ENCODE measurements at regions not wholly inside any gene's neighbourhood (a gene's known extent, or its start where the extent isn't known, plus 50 kb on each side); places are given as distances from the start of the nearest gene placed in this dataset.
"Not testable (repeated sequence)": the region's sequence is repeated elsewhere in the genome, so short reads cannot be mapped to it uniquely, and the experiment has no call there.

DNA sequence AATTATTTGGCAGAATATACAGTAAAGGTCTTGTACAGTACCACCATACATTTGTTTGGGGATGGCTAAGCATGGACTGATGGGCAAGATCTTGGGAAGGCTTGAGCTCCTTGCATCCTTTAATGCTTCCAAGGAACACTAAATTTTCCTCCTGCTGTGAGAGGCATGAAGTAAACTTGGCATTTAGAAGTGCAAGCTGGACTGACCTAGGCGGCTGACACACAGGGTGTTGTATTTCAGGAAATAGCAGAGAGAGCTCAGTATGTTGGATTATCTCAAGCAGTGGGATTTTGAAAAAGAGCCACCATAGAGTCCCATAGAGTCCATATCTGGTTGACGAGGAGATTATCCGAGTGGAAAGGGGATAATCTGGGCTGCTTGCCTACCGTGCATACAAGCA, 2137.1 kb downstream of the TP53TG3F start:
- Histone ChIP-seq H3K9me3 (ENCODE audit: insufficient read depth, low read length) (peaks cover 3% of the 10 kb centered on the region; the same call in 1 of the 2 replicates), H3K9ac (ENCODE audit: insufficient read length, low read depth) (no peak overlapping the region)
- TF ChIP-seq YY1 (IDR thresholded peaks at IDR 0.05; ENCODE audit: insufficient read depth, insufficient read length), result no peak
- TF ChIP-seq SUZ12 (IDR thresholded peaks at IDR 0.05; ENCODE audit: extremely low read depth, insufficient read depth, insufficient read length), result no peak
- no peak for TF ChIP-seq ZNF274 (IDR thresholded peaks at IDR 0.05; ENCODE audit: low read depth, low read length)

GRCh38 chr16:35598696-35599332, 2139.4 kb downstream of the TP53TG3F start:
- H3K9me3 ChIP-seq (ENCODE audit: insufficient read depth, low read length), result no peaks in the 10 kb centered on the region
- no peak overlapping the region for H3K9ac ChIP-seq (ENCODE audit: insufficient read length, low read depth)
- no peaks in the 10 kb centered on the region for H3K36me3 ChIP-seq (ENCODE audit: insufficient read depth, insufficient read length, low read length)
- no peaks in the 10 kb centered on the region for H3K27me3 ChIP-seq (ENCODE audit: insufficient read depth, insufficient read length)
- TF ChIP-seq SUZ12 (IDR thresholded peaks at IDR 0.05; ENCODE audit: extremely low read depth, insufficient read depth, insufficient read length), result no peak
- TF ChIP-seq ZNF274 (IDR thresholded peaks at IDR 0.05; ENCODE audit: low read depth, low read length), result no peak
- TF ChIP-seq YY1 (IDR thresholded peaks at IDR 0.05; ENCODE audit: insufficient read depth, insufficient read length), result no peak
- DNase-seq (ENCODE audit: low read depth, low spot score), result peak; percentile 5
- no peaks in the 10 kb centered on the region for H3K4me1 ChIP-seq (ENCODE audit: insufficient read depth, insufficient read length)
- peak overlapping the region; percentile 35 for H3K4me3 ChIP-seq (ENCODE audit: insufficient read length, low read depth)

More for the DNA sequence above, 2137.1 kb downstream of the TP53TG3F start:
- no peaks in the 10 kb centered on the region for H3K4me1 ChIP-seq (ENCODE audit: insufficient read depth, insufficient read length)
- no peaks in the 10 kb centered on the region for H3K27me3 ChIP-seq (ENCODE audit: insufficient read depth, insufficient read length)
- H3K36me3 ChIP-seq (ENCODE audit: insufficient read depth, insufficient read length, low read length), result no peaks in the 10 kb centered on the region
- no peak for DNase-seq (ENCODE audit: low read depth, low spot score)
- H3K4me3 ChIP-seq (ENCODE audit: insufficient read length, low read depth), result no peak overlapping the region

- no peaks in the 10 kb centered on the region for H3K4me1 ChIP-seq (ENCODE audit: insufficient read depth, insufficient read length)
- no peak overlapping the region for H3K4me3 ChIP-seq (ENCODE audit: insufficient read length, low read depth)
- H3K27me3 ChIP-seq (ENCODE audit: insufficient read depth, insufficient read length), result no peaks in the 10 kb centered on the region
- no peak for TF ChIP-seq YY1 (IDR thresholded peaks at IDR 0.05; ENCODE audit: insufficient read depth, insufficient read length)
- TF ChIP-seq SUZ12 (IDR thresholded peaks at IDR 0.05; ENCODE audit: extremely low read depth, insufficient read depth, insufficient read length), result no peak
- no peak for TF ChIP-seq ZNF274 (IDR thresholded peaks at IDR 0.05; ENCODE audit: low read depth, low read length)
- H3K36me3 ChIP-seq (ENCODE audit: insufficient read depth, insufficient read length, low read length), result no peaks in the 10 kb centered on the region
- no peak overlapping the region for H3K9ac ChIP-seq (ENCODE audit: insufficient read length, low read depth)
- DNase-seq (ENCODE audit: low read depth, low spot score), result no peak
- no peaks in the 10 kb centered on the region for H3K9me3 ChIP-seq (ENCODE audit: insufficient read depth, low read length)
Measured at GRCh38 chr16:35599429-35600160, 2140.2 kb downstream of the TP53TG3F start.

DNA sequence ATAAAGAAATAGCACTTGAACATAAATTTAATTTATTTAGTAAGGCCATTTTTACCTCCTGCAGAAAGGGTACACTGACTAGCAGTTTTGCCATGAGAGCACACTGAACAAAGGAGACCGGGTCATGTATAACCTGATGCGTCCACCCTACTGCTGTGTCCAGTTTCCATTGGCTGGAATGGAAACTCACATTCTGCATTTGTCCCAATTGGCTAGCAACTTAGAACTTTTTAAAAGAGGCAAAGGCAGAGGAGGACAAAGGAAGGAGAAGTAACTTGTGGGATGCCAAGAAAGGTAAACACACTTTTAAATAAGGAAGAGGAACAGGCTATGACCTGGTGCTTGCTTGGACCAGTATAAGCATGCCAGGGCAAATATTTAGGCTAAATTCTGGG, 2140.7 kb downstream of the TP53TG3F start:
- DNase-seq (ENCODE audit: low read depth, low spot score); H3K9me3 ChIP-seq (ENCODE audit: insufficient read depth, low read length); H3K27me3 ChIP-seq (ENCODE audit: insufficient read depth, insufficient read length); H3K4me3 ChIP-seq (ENCODE audit: insufficient read length, low read depth); H3K9ac ChIP-seq (ENCODE audit: insufficient read length, low read depth); H3K36me3 ChIP-seq (ENCODE audit: insufficient read depth, insufficient read length, low read length); H3K4me1 ChIP-seq (ENCODE audit: insufficient read depth, insufficient read length): not testable (repeated sequence)

- Histone ChIP-seq H3K4me3 (ENCODE audit: insufficient read length, low read depth) (no peak overlapping the region), H3K9me3 (ENCODE audit: insufficient read depth, low read length) (no peaks in the 10 kb centered on the region), H3K9ac (ENCODE audit: insufficient read length, low read depth) (no peak overlapping the region), H3K27me3 (ENCODE audit: insufficient read depth, insufficient read length) (no peaks in the 10 kb centered on the region), H3K4me1 (ENCODE audit: insufficient read depth, insufficient read length) (no peaks in the 10 kb centered on the region), H3K36me3 (ENCODE audit: insufficient read depth, insufficient read length, low read length) (no peaks in the 10 kb centered on the region)
- no peak for DNase-seq (ENCODE audit: low read depth, low spot score)
- TF ChIP-seq ZNF274 (IDR thresholded peaks at IDR 0.05; ENCODE audit: low read depth, low read length), result no peak
- no peak for TF ChIP-seq SUZ12 (IDR thresholded peaks at IDR 0.05; ENCODE audit: extremely low read depth, insufficient read depth, insufficient read length)
- TF ChIP-seq YY1 (IDR thresholded peaks at IDR 0.05; ENCODE audit: insufficient read depth, insufficient read length), result no peak
Measured at GRCh38 chr16:35602116-35602515, 2142.7 kb downstream of the TP53TG3F start.

GRCh38 chr16:35603371-35603770, 2144.0 kb downstream of the TP53TG3F start:
- not testable (repeated sequence) for H3K4me3 ChIP-seq (ENCODE audit: insufficient read length, low read depth); H3K9ac ChIP-seq (ENCODE audit: insufficient read length, low read depth); H3K4me1 ChIP-seq (ENCODE audit: insufficient read depth, insufficient read length); H3K27me3 ChIP-seq (ENCODE audit: insufficient read depth, insufficient read length); DNase-seq (ENCODE audit: low read depth, low spot score); H3K36me3 ChIP-seq (ENCODE audit: insufficient read depth, insufficient read length, low read length); H3K9me3 ChIP-seq (ENCODE audit: insufficient read depth, low read length)

- H3K4me1 ChIP-seq (ENCODE audit: insufficient read depth, insufficient read length), result no peaks in the 10 kb centered on the region
- TF ChIP-seq SUZ12 (IDR thresholded peaks at IDR 0.05; ENCODE audit: extremely low read depth, insufficient read depth, insufficient read length), result no peak
- TF ChIP-seq YY1 (IDR thresholded peaks at IDR 0.05; ENCODE audit: insufficient read depth, insufficient read length), result no peak
- TF ChIP-seq ZNF274 (IDR thresholded peaks at IDR 0.05; ENCODE audit: low read depth, low read length), result no peak
- H3K9ac ChIP-seq (ENCODE audit: insufficient read length, low read depth), result no peak overlapping the region
- H3K27me3 ChIP-seq (ENCODE audit: insufficient read depth, insufficient read length), result no peaks in the 10 kb centered on the region
- no peaks in the 10 kb centered on the region for H3K9me3 ChIP-seq (ENCODE audit: insufficient read depth, low read length)
- no peaks in the 10 kb centered on the region for H3K36me3 ChIP-seq (ENCODE audit: insufficient read depth, insufficient read length, low read length)
- no peak for DNase-seq (ENCODE audit: low read depth, low spot score)
- no peak overlapping the region for H3K4me3 ChIP-seq (ENCODE audit: insufficient read length, low read depth)
Measured at GRCh38 chr16:35605921-35606320, 2146.5 kb downstream of the TP53TG3F start.

- not testable (repeated sequence) for DNase-seq (ENCODE audit: low read depth, low spot score); H3K9ac ChIP-seq (ENCODE audit: insufficient read length, low read depth); H3K4me1 ChIP-seq (ENCODE audit: insufficient read depth, insufficient read length); H3K27me3 ChIP-seq (ENCODE audit: insufficient read depth, insufficient read length); H3K36me3 ChIP-seq (ENCODE audit: insufficient read depth, insufficient read length, low read length); H3K4me3 ChIP-seq (ENCODE audit: insufficient read length, low read depth)
- H3K9me3 ChIP-seq (ENCODE audit: insufficient read depth, low read length), result peaks cover 27% of the 10 kb centered on the region
Measured at GRCh38 chr16:35614883-35615282, 2155.5 kb downstream of the TP53TG3F start.

- not testable (repeated sequence) for H3K27me3 ChIP-seq (ENCODE audit: insufficient read depth, insufficient read length); H3K4me3 ChIP-seq (ENCODE audit: insufficient read length, low read depth); H3K36me3 ChIP-seq (ENCODE audit: insufficient read depth, insufficient read length, low read length); H3K4me1 ChIP-seq (ENCODE audit: insufficient read depth, insufficient read length); DNase-seq (ENCODE audit: low read depth, low spot score); H3K9ac ChIP-seq (ENCODE audit: insufficient read length, low read depth)
- H3K9me3 ChIP-seq (ENCODE audit: insufficient read depth, low read length), result peaks cover 33% of the 10 kb centered on the region
Measured at GRCh38 chr16:35619176-35619575, 2159.8 kb downstream of the TP53TG3F start.

All from NT2/D1 (cell line).